ENCODE measurements at regions not wholly inside any gene's neighbourhood (a gene's known extent, or its start where the extent isn't known, plus 50 kb on each side); places are given as distances from the start of the nearest gene placed in this dataset.

GRCh38 chr10:32174349-32174893, 118.2 kb upstream of the KIF5B start:
- no peak for DNase-seq (ENCODE audit: low read depth)
- no peak overlapping the region for H3K4me3 ChIP-seq (ENCODE audit: low read depth, low read length)

DNA sequence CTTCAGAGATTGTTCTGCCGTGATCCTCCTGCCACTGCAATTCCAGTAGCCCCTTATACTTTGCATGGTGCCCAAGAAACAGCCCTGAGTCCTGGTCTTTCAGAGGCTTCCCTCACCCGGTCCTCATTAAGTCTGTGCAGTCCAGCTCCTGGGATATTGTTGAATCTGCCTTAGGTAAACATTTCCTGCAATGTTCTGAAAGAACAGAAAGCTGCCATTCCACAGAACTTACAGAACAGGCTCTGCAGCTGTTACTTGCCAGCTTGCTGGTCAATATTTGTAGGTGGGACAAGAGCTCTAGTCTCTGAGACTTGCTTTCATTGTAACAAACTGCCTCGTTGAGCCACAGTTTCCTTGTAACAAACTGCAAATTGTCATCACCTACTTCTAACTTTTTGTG, 115.0 kb upstream of the KIF5B start:
- no peak for DNase-seq (ENCODE audit: low read depth)
- no peak overlapping the region for H3K4me3 ChIP-seq (ENCODE audit: low read depth, low read length)

DNA sequence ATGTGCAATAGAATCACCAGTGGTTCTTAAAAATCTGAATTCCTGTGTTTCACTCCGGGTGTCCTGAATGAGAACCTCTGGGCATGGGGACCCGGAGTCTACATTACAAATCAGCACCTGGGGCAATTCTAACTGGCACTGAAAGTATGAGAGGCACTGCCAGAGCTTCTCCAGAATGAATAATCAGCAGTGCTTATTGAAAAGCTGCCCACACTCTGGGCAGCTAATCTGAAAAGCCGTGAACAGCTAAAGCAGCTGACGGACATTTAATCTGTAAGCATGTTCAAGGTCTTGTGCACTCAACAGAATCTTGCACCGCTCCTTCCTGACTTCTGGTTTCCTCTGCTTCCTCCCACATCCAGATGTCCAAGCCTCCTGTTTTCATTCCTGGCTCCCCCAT, 113.3 kb upstream of the KIF5B start:
- DNase-seq (ENCODE audit: low read depth) = no peak
- no peak overlapping the region for H3K4me3 ChIP-seq (ENCODE audit: low read depth, low read length)

- no peak overlapping the region for H3K4me3 ChIP-seq (ENCODE audit: low read depth, low read length)
- no peak for DNase-seq (ENCODE audit: low read depth)
These were observed 111.2 kb upstream of the KIF5B start for GRCh38 chr10:32167450-32167849.

- no peak for DNase-seq (ENCODE audit: low read depth)
- no peak overlapping the region for H3K4me3 ChIP-seq (ENCODE audit: low read depth, low read length)
These were observed 110.1 kb upstream of the KIF5B start for GRCh38 chr10:32166365-32166764.

GRCh38 chr10:32163762-32164148, 107.5 kb upstream of the KIF5B start:
- no peak for DNase-seq (ENCODE audit: low read depth)
- H3K4me3 ChIP-seq (ENCODE audit: low read depth, low read length) = no peak overlapping the region

DNA sequence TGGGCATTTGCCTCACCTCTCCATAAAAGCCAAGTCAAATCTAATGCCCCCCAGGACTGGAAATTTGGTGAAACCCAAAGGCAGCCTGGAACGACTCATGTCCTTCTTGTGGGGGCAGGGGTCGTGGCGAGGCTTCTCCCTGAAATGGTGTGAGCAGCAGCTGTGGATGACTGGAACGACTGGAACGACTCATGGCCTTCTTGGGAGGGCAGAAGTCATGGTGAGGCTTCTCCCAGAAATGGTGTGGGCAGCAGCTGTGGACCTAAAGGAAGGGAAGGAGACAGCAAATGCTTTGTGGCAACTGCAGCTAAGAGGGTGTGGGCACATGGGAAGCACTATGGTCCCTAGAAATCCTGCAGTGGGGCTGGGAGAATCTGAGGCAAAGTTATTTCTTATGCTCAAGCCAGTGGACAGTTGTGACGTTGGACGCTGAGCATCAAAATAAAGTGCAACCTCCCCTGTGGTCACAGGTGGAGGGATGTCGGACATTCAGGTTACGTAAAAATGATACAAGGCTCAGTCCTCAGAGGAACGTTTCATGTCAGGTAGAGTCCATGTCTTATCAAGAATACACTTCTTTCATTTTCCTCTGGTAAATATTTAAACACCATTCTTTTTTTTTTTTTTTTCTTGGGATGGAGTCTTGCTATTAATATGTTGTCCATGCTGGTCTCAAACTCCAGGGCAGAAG, 107.0 kb upstream of the KIF5B start:
- no peak overlapping the region for H3K4me3 ChIP-seq (ENCODE audit: low read depth, low read length)
- DNase-seq (ENCODE audit: low read depth) = peak; percentile 65

DNA sequence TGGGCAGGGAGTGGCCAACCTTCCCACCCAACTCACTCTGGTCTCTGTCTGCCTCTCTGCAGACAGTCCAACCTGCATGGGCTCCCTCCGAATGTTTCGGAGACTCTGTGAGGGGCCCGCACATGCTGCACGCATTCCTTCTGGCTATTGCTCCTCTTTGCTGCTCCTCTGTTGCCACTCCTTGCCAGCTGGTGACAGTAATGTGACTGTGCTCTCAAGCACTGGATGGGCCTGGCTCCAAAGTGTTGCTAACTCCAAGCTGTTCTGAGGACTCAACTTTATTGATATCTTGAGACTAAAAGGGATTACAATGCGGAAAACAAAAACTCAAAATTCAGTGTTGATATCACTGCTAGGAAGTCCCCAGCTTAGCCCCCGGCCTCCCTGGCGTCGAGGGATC, 105.4 kb upstream of the KIF5B start:
- no peak for DNase-seq (ENCODE audit: low read depth)
- no peak overlapping the region for H3K4me3 ChIP-seq (ENCODE audit: low read depth, low read length)

DNA sequence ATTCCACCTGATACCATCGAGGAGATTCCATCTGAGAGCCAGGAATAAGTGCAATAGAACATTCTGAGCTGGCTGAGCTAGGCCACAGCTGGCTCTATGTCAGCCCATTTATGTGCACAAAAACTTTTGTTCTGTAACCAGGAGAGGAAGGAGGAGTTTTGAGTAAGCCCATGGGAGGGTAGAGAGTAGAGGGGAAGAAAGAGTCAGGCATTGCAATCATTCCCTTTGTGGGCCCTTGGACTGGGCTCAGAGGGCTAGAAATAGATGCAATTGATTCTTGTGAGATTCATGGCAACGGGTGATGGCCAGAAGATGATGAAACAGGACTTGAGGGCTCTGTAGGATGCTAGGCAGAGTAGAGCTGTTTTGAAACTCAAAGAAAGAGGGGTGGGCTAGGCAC, 104.6 kb upstream of the KIF5B start:
- DNase-seq (ENCODE audit: low read depth) = no peak
- H3K4me3 ChIP-seq (ENCODE audit: low read depth, low read length) = no peak overlapping the region

DNA sequence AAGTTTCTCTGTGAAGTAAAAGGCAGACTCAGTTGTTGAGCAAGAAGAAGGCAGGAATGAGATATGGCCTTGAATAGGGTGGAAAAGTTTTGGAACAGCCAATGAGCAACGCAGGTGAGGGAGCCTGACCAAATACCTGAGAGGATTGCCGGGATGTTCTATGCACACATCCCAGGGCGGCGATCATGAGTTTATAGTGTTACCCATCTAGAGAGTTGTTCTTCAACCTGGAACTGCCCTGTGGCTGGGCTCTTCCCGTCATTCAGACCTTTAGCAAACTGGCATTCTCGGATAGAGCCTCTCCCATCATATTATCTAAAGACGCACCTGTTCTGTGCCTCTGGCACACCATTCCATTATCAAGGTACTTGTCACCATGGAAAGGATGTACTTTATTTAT, 103.0 kb upstream of the KIF5B start:
- no peak overlapping the region for H3K4me3 ChIP-seq (ENCODE audit: low read depth, low read length)
- no peak for DNase-seq (ENCODE audit: low read depth)

DNA sequence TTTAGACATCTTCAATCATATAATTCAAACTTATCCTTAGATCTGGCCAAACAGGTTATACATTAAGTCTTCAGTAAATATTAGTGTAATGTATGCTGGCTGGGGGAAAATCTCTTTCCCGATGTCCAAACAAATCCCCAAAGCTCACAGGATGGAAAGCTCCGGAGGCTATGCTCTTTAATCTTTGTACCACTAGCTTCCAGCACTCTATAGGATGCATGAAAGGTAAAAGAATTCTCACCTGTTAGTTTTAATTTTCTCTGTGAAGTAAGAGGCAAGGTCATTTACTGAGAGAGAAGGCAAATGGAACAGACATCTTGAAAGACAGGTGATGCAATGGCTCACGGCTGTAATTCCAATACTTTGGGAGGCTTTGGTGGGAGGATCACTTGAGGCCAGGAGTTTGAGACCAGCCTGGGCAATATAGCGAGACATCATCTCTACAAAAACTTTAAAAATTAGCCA, 99.8 kb upstream of the KIF5B start:
- no peak overlapping the region for H3K4me3 ChIP-seq (ENCODE audit: low read depth, low read length)
- no peak for DNase-seq (ENCODE audit: low read depth)

DNA sequence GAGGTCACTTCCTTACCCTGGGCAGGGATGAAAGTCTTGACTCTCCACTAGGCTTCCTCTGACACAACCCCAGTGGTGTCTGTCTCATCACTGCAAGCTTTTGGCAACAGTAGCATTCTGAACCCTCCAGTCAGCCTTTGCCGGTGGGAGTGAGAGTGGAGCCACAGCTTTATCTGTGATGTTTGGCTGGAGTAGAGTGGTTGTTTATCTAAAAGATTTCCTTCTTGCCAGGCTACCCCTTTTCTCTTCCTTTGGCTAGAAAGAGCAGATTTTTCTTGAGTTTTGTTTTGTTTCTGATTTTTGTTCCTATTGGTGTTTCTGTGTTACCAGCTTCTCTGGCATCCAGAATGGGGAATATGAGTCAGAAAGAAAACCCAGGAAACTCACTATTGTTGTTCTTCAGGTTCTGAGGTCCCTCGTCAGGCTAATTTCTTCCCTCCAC, 98.9 kb upstream of the KIF5B start:
- no peak overlapping the region for H3K4me3 ChIP-seq (ENCODE audit: low read depth, low read length)
- DNase-seq (ENCODE audit: low read depth) = no peak

DNA sequence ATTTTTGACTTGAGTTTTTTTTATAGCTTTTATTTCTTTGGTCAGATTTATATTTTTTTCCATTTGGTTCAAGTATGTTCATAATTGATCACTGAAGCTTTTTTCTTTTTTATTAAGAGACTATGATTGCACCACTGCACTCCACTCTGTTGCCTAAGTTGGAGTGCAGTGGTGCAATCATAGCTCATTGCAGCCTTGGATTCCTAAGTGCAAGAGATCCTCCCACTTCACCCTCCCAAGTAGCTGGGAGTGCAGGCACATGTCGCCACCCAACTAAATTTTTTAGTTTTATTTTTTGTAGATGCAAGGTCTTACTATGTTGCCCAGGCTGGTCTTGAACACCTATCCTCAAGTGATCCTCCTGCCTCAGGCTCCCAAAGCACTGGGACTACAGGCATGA, 97.7 kb upstream of the KIF5B start:
- H3K4me3 ChIP-seq (ENCODE audit: low read depth, low read length) = no peak overlapping the region
- DNase-seq (ENCODE audit: low read depth) = no peak

GRCh38 chr10:32153252-32153651, 97.0 kb upstream of the KIF5B start:
- no peak overlapping the region for H3K4me3 ChIP-seq (ENCODE audit: low read depth, low read length)
- no peak for DNase-seq (ENCODE audit: low read depth)

DNA sequence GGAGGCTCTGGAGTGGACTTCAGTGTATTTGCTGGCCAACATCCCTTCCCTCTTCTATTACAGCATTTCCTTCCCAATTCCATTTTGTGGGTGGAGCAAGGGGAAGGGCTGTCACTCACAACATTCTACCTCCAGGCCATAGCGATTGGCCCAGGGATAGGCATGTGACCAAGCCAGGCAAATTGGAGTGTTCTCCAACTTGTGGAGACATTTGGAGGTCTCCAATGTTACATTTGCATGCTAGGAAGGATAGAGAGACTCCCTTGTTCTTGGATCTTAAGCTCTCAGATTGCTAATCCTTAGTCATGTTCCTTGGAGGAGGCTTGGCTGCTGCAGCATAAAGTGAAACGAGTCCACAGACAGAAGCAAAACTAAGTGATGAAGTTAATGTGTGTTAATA, 95.6 kb upstream of the KIF5B start:
- H3K4me3 ChIP-seq (ENCODE audit: low read depth, low read length) = no peak overlapping the region
- no peak for DNase-seq (ENCODE audit: low read depth)

DNA sequence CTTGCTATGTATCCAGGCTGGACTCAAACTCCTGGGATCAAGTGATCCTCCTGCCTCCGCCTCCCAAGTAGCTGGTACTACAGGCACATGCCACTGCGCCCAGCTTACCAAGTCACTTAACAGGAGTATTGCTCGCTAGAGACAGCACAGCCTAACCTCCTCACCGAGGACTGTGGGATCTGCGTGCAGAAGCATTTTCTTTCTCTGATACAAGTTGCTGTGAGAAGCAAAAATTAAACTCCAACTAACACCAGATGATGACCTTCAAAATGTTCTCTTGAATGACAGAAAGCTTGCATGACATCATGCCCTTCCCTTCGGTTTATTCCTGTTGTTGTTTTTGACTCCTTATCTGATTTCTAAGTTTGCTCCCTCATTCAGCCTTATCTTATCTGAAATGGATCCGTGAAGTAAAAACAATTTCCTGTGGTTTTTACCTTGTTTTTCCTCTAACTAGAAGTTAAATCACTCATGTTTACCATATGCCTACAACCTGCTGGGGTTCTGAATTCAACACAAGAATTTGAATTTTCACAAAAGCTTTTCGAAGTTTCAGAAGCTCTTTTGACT, 94.4 kb upstream of the KIF5B start:
- no peak overlapping the region for H3K4me3 ChIP-seq (ENCODE audit: low read depth, low read length)
- no peak for DNase-seq (ENCODE audit: low read depth)

DNA sequence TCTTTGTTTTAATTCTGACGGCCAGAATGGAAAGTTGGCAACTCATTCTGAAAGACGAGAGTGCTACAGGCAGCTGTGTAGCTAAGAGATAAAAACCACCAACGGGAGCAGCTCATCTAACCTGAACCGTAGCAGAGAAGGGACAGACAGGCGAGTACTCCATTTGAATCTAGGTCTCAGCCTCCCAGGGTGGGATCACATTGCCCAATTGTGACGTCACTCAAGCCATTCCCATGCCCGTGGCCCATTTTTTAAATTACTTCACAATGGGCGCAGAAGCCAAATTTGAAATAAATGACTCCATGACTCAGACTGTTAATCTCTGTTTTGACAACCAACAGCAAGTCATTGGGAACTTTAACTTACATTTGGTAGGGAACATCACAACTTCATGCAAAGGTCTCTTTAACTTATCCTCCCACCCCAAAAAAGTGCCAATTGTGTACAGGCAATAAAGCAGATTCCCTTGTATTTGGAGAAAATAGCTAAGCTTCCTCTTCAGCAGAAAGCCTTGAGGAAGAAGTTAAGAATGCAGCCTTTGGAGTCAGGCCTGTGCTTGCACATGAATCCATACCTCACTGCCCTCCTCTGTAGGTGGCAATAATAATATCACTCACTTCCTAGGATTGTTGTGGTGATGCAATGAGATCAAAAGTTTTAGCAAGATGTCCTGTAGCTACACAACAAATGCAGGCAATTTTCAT, 93.2 kb upstream of the KIF5B start:
- peak; percentile 87 for DNase-seq (ENCODE audit: low read depth)
- no peak overlapping the region for H3K4me3 ChIP-seq (ENCODE audit: low read depth, low read length)

- no peak for DNase-seq (ENCODE audit: low read depth)
- H3K4me3 ChIP-seq (ENCODE audit: low read depth, low read length) = no peak overlapping the region
These were observed 92.6 kb upstream of the KIF5B start for GRCh38 chr10:32148864-32149251.

GRCh38 chr10:32147730-32148129, 91.5 kb upstream of the KIF5B start:
- DNase-seq (ENCODE audit: low read depth) = no peak

DNA sequence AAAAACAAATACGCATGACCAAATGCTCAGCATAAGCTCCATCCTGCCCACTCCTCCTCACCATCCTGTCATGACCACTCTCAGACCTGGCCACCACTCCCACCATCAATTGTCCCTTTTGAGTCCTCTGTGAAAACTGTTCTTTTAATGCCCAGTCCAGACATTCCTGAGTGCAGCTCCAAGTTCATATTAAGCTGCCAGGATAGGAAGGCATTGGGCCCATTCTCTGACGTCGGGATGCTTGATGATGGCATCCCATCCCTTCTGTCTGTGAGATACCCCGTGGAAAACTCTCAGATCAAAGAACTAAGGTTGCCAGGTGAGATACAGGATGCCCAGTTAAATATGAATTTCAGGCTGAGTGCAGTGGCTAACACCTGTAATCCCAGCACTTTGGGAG, 89.9 kb upstream of the KIF5B start:
- DNase-seq (ENCODE audit: low read depth) = no peak
- H3K4me3 ChIP-seq (ENCODE audit: low read depth, low read length) = no peak overlapping the region

More at GRCh38 chr10:32147730-32148129, 91.5 kb upstream of the KIF5B start:
- H3K4me3 ChIP-seq (ENCODE audit: low read depth, low read length) = no peak overlapping the region
